ENCODE measurements at regions not wholly inside any gene's neighbourhood (a gene's known extent, or its start where the extent isn't known, plus 50 kb on each side); places are given as distances from the start of the nearest gene placed in this dataset.

DNA sequence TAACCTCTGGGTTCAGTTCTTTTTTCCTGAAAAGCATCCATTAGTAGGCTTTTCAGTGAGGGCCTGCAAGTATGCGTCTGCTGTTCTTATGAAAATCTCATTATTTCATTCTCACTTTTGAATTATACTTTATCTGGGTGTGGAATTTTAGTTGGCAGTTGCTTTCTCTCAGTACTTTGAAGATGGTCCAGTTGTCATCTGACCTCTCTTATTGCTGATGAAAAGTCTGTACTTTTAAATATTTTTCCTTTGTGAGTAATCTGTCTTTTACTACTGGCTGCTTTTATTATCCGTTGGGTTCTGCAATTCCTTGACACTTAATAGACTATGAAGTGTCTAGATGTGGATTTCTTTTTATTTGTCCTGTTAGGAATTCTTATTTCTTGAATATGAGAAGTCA lies 307.8 kb downstream of the CYP26B1 start:
- no peak for DNase-seq

DNA sequence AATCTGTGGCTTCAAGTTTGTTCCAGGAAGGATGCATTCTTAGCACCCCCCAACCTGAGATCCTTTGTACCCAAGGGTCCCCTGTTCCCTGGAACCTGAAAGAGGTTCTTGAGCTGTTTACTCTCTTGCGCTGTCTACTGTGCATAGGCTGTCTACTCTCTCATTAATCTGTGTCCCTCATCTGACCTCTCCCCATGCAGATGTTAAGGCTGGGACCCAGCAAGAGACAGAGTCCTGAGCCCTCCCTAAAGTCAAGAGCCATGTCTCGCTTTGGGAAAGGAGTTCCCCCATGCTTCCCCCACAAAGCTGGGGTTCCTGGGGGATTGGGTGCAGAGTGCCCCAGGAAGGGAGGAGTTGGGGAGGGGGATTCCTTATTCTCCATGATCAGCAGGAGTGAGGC lies 312.9 kb downstream of the CYP26B1 start:
- DNase-seq: no peak

DNA sequence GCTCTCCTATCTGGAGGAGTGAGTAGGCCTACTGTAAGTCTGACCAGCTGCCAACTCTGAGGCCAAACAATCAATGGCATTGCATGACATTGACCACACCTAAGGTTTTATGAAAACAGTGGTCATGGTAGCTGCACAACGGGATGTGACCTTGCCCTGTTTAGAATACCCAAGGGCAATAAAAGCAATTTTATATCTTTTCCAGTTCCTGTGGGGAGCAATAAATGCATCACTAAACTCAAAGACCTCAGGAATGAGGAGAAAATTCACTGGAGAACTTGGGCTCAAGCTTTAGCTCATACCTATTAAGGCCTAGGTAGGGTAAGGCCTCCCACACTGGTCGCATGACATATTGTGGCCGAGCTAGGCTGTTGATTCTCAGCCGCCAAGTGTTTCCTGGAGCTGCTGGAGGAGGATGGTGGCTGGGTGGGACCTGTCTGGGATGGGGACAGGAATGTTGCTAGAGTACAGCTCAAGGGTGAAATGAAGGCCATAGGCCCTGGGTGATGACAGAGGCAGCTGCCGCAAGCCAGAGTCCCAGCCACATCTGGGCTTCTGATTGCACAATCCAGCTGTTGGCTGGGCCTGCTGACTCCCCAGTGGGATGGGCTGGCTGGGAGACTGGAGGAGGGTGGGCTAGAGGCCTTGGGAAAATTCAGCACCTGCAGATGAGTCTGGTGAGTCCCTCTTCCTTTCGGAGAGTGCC lies 313.7 kb downstream of the CYP26B1 start:
- DNase-seq: peak; percentile 78

DNA sequence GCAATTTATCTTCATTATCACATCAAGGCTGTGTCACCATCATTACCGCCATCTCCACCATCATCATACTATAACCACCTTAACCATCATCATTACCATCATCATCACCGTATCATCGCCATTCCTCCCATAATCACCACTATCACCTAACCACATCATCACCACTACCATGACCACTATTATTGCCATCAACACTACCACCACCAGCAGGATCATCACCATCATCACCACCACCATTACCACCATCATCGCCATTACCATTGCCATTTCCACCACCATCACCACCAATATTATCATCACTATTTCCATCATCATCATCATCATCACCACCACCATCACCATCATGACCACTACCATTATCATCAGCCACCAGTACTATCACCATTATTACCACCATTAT lies 314.4 kb downstream of the CYP26B1 start:
- DNase-seq: no peak

DNA sequence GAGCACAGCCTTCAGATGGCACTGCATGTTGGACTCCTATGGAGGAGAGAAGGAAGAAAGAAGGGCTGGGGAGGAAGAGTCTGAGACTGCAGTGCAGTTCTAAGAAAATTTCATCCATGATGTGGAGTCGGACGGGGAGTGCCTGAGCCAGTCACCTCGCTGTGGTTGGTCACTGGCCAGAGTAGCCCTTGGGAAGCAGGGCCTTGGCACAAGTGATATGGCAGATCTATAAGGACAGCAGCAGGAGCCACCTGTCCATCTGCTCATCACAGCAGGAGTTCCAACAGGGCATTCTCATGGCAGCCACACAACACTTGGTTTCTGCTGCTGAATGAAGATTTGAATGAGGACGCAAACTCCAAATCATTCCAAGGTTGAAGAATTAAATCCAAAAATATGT lies 314.8 kb downstream of the CYP26B1 start:
- DNase-seq: no peak

DNA sequence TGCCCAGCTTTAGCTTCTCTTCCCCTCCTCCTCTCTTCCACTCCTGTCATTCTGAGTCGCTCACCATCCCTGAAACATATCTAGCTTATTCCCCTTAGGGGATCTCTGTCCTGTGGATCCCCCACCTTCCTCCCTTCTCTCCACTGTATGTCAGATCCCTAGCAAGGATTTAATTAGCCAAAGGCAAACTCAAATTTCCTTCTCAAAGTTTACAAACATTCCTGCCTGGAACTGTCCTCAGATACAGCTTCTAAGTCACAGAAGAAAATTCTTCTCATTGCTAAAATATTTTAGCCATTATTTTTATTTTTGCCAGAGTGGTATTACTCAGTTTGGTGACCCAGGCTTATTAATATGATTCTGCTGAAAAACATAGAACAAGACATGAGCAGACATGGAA lies 315.3 kb downstream of the CYP26B1 start:
- no peak for DNase-seq

DNA sequence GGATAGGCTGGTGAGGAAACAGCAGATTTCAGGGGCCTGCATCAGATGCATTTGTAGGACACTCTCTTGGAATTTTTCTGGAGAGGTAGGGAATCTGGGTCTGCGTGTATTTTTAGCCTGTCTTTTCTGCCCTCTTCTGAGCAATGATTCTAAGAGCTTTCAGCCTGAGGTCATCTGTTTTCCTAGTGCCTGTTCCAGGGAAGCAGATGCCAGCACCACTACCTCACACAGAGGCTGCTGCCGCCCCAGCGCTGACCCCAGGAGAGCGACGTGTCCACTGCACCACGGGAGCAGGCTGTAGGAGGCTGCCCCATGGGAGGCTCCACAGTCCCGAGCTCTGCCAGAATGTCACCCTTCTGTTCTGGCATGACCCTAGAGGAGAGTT lies 316.5 kb downstream of the CYP26B1 start:
- DNase-seq: peak; percentile 40

DNA sequence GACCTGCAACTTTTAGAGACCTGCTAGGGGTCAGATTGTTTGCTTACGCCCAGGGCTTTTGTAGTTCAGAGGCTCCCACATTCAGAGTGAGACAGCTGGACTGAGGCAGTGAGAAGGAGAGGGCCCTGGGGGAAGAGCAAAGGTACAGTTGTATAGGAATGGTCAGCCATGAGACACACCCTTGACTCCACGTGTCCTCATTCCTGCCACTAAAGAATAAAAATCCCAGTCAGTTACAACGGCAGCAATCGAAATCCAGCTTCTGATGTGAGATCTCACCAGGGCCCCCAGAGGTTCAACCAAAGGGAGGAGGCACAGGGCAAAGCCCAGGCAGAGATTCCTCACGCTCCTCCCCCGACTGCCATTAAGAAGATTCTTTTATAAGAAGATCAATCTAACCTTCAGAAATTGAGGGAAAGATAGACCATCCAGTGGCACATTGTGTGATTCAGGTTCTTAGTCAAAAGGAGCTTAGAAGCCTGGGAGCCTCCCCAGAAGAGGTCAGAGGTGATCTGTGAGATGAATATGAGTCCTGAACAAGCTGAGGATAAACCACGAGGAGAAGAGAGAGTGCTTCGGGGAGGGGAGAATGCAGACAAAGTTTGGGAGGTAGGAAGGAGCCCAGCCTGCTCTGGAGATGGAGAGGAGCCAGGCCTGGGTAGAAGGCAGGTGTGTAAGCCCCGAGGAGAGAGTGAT lies 317.0 kb downstream of the CYP26B1 start:
- DNase-seq: no peak

DNA sequence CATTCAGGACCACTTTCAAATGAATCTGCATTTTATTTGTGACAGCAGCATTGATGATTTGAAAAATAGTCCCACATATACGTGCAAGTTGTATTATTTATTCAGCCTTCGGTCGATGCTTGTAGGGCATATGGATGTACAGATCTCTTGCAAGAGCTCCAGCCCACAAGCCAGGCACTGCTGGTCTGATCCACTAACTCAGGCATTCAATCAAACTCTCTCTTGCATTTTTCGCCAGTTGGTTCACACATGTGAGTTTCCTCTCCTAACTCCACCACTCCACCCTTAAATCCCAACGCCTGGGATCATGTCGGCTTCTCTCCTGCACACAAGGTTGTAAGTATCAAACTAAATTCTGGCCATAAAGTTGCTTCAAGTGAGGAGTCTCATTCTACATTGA lies 318.7 kb downstream of the CYP26B1 start:
- no peak for DNase-seq

DNA sequence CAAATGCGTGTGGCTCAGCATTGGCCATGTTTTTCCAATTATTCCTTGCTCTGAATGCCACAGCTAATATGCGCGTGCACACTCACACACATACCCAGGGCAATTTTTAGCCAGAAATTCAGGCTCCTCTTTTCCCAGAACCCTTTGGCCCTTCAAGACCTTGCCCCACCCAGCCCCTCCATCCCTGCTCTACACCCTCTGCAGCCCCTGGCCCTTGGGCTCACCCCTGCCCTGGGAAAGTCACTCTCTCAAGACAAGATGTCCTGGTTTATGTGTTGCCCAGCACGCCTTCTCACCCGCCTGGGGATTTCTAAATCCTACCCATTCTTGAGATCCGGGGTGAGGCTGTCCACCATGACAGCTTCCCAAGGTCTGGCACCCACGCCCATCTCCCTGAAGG lies 319.7 kb downstream of the CYP26B1 start:
- no peak for DNase-seq

DNA sequence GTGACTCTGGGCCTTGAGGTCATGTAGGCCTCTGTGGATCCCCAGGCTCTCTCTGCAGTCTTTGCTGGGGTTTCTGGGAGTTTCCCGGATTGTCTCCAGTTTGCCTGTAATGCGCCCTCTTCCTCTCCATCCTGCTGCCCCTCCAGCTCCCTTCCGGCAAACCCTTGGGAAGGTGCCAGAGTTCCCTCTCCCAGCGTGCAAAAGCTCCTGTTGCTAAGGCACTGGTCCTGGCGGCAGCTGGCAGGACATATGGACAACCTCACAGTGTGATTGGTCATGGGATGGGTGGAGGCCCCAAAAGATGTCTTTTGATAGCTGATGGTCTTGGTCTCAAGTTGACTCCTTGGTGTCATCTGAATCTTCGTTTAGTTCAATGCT lies 320.1 kb downstream of the CYP26B1 start:
- no peak for DNase-seq

DNA sequence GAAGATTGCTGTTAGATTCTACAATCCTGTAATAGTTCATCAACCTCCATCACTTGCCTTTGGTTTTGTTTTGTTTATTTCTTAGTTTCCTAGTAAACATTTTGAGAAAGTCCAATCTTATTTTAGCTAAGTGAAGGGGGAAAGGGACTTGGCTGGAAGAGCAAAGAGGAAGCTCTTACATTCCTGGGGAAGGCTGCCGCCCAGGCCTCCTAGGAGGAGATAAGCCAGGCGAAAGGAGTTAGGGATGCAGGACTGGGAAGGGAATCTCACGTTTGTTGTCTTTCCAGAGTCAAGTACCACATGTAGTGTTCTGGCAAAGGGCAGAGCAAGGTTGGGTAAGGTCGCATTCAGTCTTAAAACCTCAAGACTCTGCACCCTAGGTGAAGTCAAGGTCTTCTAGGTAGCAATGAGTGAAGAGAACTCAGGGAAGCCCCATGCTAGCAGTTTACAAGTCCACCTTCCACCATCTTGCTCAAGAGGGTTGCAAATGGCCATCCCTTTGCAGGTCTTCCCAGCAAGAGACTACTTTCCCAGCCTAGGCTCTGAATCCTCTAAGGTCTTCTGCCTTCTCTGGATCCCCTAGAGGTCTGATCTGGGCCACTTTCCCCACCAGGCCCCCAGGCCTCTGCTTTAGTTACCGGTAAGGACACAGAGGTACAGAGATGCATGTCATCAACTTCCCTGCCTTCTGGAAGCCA lies 320.7 kb downstream of the CYP26B1 start:
- DNase-seq: no peak

DNA sequence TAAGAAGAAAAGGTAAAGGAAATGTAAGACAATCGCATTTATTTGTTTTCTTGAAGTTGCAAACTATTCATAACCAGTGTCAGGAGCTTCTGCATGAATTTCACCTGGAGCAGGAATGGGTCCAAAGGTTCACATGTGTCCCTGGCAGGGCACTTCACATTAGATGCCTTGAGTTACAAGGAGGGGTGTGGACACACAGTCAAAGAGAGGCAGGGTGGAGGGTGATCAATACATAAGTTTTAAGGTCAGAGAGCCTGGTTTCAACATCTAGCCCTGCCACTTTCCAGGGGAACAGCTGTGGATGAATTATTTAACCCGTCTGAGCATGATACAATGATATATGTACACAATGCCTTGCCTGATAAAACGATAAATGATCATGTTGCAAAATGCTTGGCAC lies 321.4 kb downstream of the CYP26B1 start:
- DNase-seq: no peak

DNA sequence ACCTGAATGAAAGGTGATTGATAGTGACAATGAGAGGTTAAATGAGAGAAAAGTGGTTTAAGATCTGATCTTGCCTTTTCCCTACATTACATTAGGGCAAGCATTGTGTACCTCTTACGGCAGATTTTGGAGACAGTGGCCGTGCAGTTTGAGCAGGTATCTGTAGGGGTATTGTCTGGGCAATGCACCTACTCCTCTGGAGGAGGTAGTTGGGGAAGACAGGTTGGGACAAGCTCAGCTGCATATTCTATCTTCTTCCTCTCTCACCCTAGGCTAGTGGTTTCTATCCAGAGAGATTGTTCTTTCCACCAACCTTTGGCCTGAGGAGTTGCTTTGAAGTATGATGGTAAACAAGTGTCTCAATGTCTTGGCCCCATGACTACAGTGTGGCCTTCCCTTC lies 323.2 kb downstream of the CYP26B1 start:
- DNase-seq: no peak

DNA sequence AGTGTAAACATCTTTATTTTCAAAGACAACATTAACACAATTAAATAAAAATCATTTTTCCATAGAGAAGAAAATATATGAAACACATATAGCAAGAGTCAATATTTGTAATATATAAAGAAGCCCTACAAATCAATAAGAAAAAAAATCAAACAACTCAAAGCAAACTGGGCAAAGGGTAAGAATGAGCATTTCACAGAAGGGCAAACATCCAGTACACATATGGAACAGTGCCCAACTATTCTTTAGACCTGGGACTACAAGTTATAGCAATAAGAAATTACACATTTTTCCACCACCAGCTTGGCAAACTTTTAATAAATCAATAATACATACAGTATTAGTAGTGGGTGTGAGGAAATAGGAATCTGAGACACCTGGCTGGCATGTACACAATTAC lies 324.1 kb downstream of the CYP26B1 start:
- DNase-seq: no peak

DNA sequence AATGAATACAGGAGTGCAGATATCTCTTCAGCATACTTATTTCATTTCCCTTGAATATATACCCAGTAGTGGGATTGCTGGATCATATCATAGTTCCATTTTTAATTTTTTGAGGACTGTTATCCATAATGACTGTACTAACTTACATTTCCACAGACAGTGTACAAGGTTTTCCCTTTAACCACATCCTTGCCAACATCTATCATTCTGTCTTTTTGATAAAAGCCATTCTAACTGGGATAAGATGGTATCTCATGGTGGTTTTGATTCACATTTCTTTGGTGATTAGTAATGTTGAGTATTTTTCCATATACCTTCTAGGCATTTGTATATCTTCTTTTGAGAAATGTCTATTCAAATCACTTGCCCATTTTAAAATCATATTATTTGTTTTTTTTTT lies 325.2 kb downstream of the CYP26B1 start:
- no peak for DNase-seq

DNA sequence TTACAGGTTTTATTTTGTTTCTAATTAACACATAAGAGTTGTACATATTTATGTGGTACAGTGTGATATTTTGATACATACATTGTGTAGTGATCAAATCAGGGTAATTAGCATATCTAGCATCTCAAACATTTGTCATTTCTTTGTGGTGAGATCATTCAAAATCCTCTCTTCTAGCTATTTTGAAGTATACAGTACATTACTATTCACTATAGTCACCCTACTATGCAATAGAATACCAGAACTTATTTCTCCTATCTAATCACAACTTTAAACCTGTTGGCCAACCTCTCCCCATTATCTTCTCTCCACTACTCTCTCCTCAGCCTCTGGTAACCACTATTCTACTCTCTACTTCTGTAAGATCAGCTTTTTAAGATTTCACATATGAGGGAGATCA lies 325.8 kb downstream of the CYP26B1 start:
- no peak for DNase-seq

DNA sequence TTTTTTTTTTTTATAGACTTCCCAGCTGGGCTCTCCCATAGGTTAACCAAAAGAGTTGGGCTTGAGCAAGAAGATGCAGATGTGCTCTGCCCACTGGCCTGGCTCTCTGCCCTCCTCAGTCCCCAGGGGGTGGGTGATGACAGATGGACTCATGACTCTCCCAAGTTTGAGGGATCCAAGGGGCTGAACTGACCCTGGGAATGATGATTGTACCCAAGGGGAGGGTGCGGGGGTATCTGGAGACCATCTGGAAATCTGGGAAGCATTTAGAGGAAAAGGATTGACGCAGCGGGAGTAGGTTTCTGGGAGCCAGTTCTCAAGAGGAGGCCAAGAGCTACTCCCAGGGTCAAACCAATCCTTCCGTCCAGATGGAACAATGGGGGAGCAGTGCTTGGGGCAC lies 330.8 kb downstream of the CYP26B1 start:
- DNase-seq: no peak

DNA sequence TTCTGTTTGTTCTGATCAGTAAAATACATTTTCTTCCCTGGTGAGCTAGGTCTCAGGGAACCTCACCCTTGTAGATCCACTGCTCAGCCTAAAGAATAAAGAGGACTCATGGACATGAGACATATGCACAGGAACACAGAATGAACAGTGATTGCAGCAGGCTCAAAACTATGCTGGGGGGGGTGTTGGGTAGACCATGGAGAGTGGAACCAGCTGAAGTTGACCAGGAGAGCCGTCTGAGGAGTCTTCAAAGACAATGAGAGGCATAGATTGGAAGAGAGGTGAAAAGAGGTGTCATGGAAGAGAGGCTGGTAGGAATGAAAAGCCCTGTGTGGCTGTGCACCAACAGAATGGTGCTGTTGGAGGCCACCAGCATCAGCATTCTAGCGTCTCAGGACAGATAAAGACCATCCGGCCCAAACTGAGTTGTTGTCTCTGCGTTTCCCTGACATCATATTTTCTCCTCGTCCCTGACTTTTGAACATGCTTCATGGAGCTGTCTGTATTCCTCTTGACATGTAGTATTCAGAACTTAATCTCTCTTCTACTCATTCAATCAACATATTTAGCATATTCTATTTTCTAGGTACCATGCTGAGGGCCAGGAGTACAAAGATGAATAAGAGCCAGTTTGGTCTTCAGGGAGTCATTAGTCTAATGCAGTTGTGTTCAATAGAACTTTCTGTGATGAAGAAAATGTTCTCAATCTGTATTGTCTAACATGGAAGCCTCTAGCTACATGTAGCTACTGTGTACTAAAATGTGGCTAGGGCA lies 331.8 kb downstream of the CYP26B1 start:
- no peak for DNase-seq

DNA sequence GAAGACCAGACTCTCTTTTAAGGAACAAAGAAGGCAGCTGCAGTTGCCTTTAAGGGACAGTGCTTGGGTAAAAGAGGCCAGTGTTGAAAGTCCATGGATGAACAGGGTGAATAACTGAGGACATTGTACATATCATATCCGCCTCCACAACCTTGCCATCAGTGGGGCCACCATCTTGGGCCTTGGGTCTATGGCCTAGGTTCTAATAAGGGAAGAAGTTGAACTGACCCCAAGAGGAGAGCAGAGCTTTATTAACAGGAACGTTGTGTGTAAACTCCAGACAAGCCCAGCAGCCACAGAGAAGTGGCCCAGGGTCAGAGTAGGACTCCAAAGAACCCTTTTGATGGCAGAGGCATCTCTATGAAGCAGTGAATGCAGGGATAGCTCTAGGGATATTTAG lies 332.8 kb downstream of the CYP26B1 start:
- no peak for DNase-seq

DNA sequence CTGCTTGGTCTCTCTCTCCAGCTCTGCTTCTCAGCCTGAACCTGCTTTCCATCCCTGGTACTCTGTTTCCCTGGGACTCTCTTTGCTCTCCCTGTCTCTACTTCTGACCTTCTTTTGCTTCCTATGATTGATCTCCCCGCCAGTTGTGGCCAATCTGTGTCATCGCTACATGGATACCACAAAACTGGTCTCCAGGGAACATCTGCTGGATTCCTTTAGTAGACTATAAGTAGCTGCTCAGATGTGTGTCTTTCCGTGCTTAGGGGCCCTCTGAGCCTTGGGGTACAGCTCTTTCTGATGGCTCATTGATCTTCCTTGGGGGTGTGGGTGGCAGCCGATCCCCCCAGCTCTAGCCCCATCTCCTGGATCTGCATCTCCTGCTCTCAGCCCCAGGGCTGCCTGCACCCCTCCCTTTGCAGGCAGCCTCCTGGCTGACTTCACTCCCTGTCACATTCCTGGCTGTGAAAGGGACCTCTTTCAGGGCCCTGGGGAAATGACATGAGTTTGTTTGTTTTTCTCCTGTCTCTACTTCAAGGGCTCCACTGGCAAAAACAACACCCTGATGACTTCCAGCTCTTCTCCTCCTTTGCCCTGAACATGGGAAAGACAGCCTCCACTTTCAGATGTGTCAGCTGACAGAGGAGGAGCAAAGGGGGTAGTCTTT lies 333.7 kb downstream of the CYP26B1 start:
- DNase-seq: peak; percentile 29

DNA sequence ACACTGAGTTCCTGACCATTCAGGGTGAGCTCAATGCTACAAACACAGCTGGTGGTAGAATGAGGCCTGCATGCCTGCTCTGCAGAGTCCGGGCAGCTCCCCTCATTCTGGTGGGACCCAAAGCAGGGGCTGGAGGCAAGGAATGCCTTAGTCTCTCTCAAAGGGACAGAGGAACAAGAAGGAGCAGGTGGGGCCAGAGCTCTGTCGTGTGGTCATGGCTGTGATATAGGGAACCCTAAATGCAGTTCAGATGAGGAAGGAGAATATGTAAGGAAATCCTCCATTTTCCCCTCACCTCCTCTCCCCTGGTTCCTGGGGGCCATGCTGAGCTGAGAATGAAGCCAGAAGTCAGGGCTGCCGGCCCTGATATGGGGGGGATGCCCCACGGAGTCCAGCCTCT lies 334.3 kb downstream of the CYP26B1 start:
- no peak for DNase-seq

All from tongue (tissue), 1 donor.